Cardiac muscle cell (in vitro differentiated cells and primary cell): ENCODE measurements at regions not wholly inside any gene's neighbourhood (a gene's known extent, or its start where the extent isn't known, plus 50 kb on each side); places are given as distances from the start of the nearest gene placed in this dataset.
"Not testable (repeated sequence)": the region's sequence is repeated elsewhere in the genome, so short reads cannot be mapped to it uniquely, and the experiment has no call there.

Source experiments
- DNase-seq, 2 donors: peaks; one replicate each; pipeline versions ENCODE4 v3.0.0 to v3.0.0-alpha.2; 2010 to 2017; ENCODE audit warnings: low read depth in 1 of 2, low spot score in 1 of 2
- H3K27ac ChIP-seq: fragments of 200-600 bp; sonication (generic); 2 replicates; pipeline ENCODE4 v1.5.1; 2016
- H3K27me3 ChIP-seq: fragments of 200-600 bp; sonication (generic); 2 replicates; pipeline ENCODE4 v1.6.0; 2016; ENCODE audit warnings: control low read depth
- H3K36me3 ChIP-seq: fragments of 200-600 bp; sonication (generic); 2 replicates; pipeline ENCODE4 v1.5.1; 2016; ENCODE audit warnings: control low read depth
- H3K4me1 ChIP-seq: fragments of 200-600 bp; sonication (generic); 2 replicates; pipeline ENCODE4 v1.8.1; 2017; ENCODE audit warnings: low read depth, mild to moderate bottlenecking, mixed run types
- H3K4me3 ChIP-seq: fragments of 200-600 bp; sonication (generic); 2 replicates; pipeline ENCODE4 v1.5.1; 2016; ENCODE audit warnings: mild to moderate bottlenecking
- H3K9me3 ChIP-seq: fragments of 200-600 bp; sonication (generic); 2 replicates; pipeline ENCODE4 v1.5.1; 2017; ENCODE audit warnings: low read depth, mild to moderate bottlenecking, control low read depth
- TF ChIP-seq, protein P1 (sequence below): IDR thresholded peaks from 2 replicates; pipeline ENCODE4 v1.5.1; 2012; ENCODE audit warnings: low read depth, mild to moderate bottlenecking, low read length

DNA sequence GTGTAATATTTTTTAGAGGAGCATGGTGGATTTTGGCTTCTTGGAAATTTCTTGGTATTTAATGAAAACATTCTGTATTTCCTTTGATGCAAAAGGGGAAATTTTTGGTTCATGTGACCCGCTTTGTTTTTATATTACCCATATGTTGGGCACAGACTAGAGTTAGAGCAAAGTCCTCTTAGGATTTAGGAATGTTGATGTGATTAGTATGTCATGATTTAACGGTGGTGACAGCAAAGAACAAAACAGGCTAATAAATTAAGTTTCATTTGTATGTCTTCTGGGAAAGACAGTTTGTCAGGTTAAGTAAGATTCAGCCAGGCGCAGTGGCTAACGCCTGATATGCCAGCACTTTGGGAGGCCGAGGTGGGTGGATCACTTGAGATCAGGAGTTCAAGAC lies 304.6 kb downstream of the REEP3 start:
- Histone ChIP-seq H3K27me3 (no peaks in the 10 kb centered on the region), H3K27ac (no peak overlapping the region), H3K36me3 (no peaks in the 10 kb centered on the region), H3K4me3 (no peak overlapping the region), H3K9me3 (no peaks in the 10 kb centered on the region), H3K4me1 (no peaks in the 10 kb centered on the region)
- TF ChIP-seq, protein P1, sequence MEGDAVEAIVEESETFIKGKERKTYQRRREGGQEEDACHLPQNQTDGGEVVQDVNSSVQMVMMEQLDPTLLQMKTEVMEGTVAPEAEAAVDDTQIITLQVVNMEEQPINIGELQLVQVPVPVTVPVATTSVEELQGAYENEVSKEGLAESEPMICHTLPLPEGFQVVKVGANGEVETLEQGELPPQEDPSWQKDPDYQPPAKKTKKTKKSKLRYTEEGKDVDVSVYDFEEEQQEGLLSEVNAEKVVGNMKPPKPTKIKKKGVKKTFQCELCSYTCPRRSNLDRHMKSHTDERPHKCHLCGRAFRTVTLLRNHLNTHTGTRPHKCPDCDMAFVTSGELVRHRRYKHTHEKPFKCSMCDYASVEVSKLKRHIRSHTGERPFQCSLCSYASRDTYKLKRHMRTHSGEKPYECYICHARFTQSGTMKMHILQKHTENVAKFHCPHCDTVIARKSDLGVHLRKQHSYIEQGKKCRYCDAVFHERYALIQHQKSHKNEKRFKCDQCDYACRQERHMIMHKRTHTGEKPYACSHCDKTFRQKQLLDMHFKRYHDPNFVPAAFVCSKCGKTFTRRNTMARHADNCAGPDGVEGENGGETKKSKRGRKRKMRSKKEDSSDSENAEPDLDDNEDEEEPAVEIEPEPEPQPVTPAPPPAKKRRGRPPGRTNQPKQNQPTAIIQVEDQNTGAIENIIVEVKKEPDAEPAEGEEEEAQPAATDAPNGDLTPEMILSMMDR: no peak
- no peak for DNase-seq

DNA sequence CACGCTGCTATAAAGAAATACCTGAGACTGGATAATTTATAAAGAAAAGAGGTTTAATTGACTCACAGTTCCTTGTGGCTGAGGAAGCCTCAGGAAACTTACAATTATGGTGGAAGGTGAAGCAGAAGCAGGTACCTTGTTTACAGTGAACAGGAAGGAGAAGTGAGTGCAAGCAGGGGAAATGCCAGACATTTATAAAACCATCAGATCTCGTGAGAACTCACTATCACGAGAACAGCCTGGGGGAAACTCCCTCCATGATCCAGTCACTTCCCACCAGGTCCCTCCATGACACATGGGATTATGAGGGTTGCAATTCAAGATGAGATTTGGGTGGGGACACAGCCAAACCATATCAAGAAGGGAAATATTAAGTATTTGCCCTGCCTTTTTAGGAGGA lies 305.8 kb downstream of the REEP3 start:
- DNase-seq, H3K9me3 ChIP-seq, H3K4me3 ChIP-seq, H3K27me3 ChIP-seq, H3K36me3 ChIP-seq, H3K4me1 ChIP-seq, H3K27ac ChIP-seq: not testable (repeated sequence)

DNA sequence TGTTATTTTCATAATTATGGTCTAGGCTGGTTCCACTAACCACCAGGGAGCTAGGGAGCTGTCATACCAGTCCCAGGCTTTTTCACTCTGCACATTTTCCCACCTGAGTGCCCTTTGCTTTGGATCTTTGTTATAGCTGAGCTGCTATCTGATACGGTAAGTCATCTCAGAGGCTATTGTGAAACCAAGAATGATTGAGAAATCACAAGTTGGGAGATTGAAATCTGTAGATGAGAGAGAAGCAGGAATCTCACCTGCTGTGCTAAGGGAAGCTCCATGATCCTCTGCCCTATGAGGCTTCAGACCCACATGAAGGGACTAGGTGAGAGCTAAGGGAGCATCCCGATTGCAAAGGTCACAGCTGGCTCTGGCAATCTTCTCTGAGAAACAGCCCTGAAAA lies 307.8 kb downstream of the REEP3 start:
- no peak overlapping the region for H3K27ac ChIP-seq
- TF ChIP-seq, protein P1: no peak

DNA sequence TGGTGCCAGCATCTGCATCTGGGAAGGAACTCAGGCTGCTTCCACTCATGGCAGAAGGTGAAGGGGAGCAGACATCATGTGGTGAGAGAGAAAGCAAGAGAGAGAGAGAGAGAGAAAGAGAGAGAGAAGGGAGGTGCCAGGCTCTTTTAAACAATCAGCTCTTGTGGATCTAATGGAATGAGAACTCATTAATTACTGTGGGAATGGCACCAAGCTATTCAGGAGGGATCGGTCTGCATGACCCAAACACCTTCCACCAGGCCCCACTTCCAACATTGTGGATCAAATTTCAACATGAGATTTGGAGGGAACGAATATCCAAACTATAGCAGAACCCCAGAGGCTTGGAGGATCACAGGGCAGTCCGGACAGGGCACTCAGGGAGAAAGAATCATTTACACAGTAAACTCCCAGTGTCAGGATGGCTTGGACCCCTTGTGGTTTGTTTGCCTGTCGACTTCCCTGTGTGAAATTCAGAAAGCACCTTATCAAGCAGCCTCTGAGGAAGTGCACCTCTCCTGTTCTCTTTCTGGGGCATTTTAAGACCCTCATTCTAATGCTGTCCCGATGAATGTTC lies 308.5 kb downstream of the REEP3 start:
- no peaks in the 10 kb centered on the region for H3K27me3 ChIP-seq
- no peaks in the 10 kb centered on the region for H3K9me3 ChIP-seq
- TF ChIP-seq, protein P1: no peak
- DNase-seq: no peak
- H3K4me1 ChIP-seq: no peaks in the 10 kb centered on the region
- H3K4me3 ChIP-seq: no peak overlapping the region
- H3K27ac ChIP-seq: no peak overlapping the region
- no peaks in the 10 kb centered on the region for H3K36me3 ChIP-seq

More for the DNA sequence above, 307.8 kb downstream of the REEP3 start:
- Histone ChIP-seq H3K27me3 (no peaks in the 10 kb centered on the region), H3K4me1 (no peaks in the 10 kb centered on the region), H3K9me3 (no peaks in the 10 kb centered on the region), H3K36me3 (no peaks in the 10 kb centered on the region), H3K4me3 (no peak overlapping the region)
- peak in 1 of 2 donors; percentile 2 for DNase-seq

DNA sequence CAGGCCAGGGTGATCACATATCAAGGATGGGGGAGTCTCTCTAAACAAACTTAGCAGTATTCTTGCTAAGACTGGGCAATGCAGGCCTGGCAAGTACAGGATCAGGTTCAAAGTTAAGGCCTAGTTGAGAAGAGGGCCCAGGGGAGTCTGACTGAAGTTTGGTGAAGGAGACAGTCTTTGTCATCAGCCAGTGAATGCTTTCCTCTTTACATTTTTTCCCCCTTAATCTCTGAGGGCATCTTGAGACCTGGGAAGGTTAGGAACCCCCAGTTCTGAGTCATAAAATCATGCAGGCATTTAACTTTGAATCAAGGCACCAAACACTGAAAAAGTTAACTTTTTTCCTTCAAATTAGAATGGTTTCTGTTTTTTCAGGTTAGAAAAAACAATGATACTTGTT lies 311.5 kb downstream of the REEP3 start:
- no peaks in the 10 kb centered on the region for H3K27me3 ChIP-seq
- H3K4me1 ChIP-seq: no peaks in the 10 kb centered on the region
- no peaks in the 10 kb centered on the region for H3K36me3 ChIP-seq
- TF ChIP-seq, protein P1: no peak
- no peaks in the 10 kb centered on the region for H3K9me3 ChIP-seq
- no peak overlapping the region for H3K27ac ChIP-seq
- no peak for DNase-seq
- no peak overlapping the region for H3K4me3 ChIP-seq

DNA sequence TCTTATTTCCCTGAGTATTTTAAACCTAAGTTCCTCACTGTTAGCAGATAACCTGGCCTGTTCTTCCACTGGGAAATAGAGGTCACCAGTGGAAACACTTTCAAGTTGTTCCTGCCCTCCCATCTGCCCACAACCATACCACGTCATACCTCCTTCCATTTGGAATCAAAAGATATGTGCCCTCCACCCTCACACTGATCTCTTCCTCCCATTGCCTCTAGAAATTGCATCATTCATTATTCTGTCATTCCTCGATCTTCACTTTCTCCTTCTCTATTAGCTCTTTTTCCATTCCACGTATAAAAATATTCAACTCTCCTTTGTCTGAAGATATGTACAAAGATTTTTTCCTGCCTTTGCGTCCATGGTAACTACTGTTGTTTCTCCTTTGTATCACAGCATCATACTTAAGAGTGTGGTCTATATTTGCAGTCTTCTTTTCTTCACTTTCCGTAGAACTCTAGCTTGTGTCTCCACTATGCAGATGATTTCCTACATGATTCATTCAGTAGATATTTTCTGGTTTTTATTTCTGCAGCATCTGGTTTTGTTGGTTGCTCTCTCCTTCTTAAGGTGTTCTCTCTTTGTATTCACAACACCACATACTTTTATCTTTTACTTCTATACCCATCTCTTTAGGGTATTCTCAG lies 312.3 kb downstream of the REEP3 start:
- no peaks in the 10 kb centered on the region for H3K4me1 ChIP-seq
- peak in 1 of 2 donors; percentile 2 for DNase-seq
- H3K4me3 ChIP-seq: no peak overlapping the region
- no peaks in the 10 kb centered on the region for H3K27me3 ChIP-seq
- H3K27ac ChIP-seq: no peak overlapping the region
- H3K9me3 ChIP-seq: no peaks in the 10 kb centered on the region
- TF ChIP-seq, protein P1: no peak
- H3K36me3 ChIP-seq: no peaks in the 10 kb centered on the region
